GM23248 (cell line): ENCODE measurements at regions not wholly inside any gene's neighbourhood (a gene's known extent, or its start where the extent isn't known, plus 50 kb on each side); places are given as distances from the start of the nearest gene placed in this dataset.

Experiments used
- DNase-seq: peaks from one replicate; pipeline ENCODE4 v3.0.0-alpha.2; 2015
- H2AFZ ChIP-seq: fragments of 200-600 bp; sonication (generic); 2 replicates; pipeline ENCODE4 v1.6.1; 2016; ENCODE audit warnings: antibody characterized with exemption
- H3F3A ChIP-seq: fragments of 200-600 bp; sonication (generic); 2 replicates; pipeline ENCODE4 v1.6.1; 2016; ENCODE audit warnings: mild to moderate bottlenecking, antibody characterized with exemption, mixed run types; ENCODE audit not compliant: insufficient read depth
- H3K27ac ChIP-seq: fragments of 200-600 bp; sonication (generic); 2 replicates; pipeline ENCODE4 v1.5.1; 2016; ENCODE audit warnings: mild to moderate bottlenecking
- H3K27me3 ChIP-seq: fragments of 200-600 bp; sonication (generic); replicated peaks from 2 replicates; pipeline ENCODE4 v1.6.1; 2016; ENCODE audit warnings: mild to moderate bottlenecking; ENCODE audit not compliant: insufficient read depth
- H3K36me3 ChIP-seq: fragments of 200-600 bp; sonication (generic); 2 replicates; pipeline ENCODE4 v1.6.1; 2016; ENCODE audit warnings: low read depth, mild to moderate bottlenecking
- H3K4me1 ChIP-seq: fragments of 200-600 bp; sonication (generic); 2 replicates; pipeline ENCODE4 v1.6.1; 2016; ENCODE audit warnings: mild to moderate bottlenecking; ENCODE audit not compliant: insufficient read depth
- H3K4me2 ChIP-seq: fragments of 200-600 bp; sonication (generic); one replicate; pipeline ENCODE4 v1.6.1; 2016; ENCODE audit warnings: mild to moderate bottlenecking; ENCODE audit not compliant: unreplicated experiment
- H3K4me3 ChIP-seq: fragments of 200-600 bp; sonication (generic); 2 replicates; pipeline ENCODE4 v1.5.1; 2016; ENCODE audit warnings: mild to moderate bottlenecking
- H3K79me2 ChIP-seq: fragments of 200-600 bp; sonication (generic); 2 replicates; pipeline ENCODE4 v1.6.1; 2016; ENCODE audit warnings: mild to moderate bottlenecking; ENCODE audit not compliant: insufficient read depth
- H3K9ac ChIP-seq: fragments of 200-600 bp; sonication (generic); 2 replicates; pipeline ENCODE4 v1.6.1; 2016; ENCODE audit warnings: mild to moderate bottlenecking
- H3K9me2 ChIP-seq: fragments of 200-600 bp; sonication (generic); 2 replicates; pipeline ENCODE4 v1.6.1; 2016; ENCODE audit warnings: mixed run types, mild to moderate bottlenecking, moderate library complexity; ENCODE audit not compliant: insufficient read depth
- H3K9me3 ChIP-seq: fragments of 200-600 bp; sonication (generic); one replicate; pipeline ENCODE4 v1.6.1; 2017; ENCODE audit warnings: low read depth
- H4K20me1 ChIP-seq: fragments of 200-600 bp; sonication (generic); 2 replicates; pipeline ENCODE4 v1.6.0; 2016; ENCODE audit not compliant: insufficient read depth
- EZH2 ChIP-seq: fragments of 200-600 bp; sonication (generic); IDR thresholded peaks from 2 replicates; pipeline ENCODE4 v1.6.1; 2018; ENCODE audit warnings: antibody characterized with exemption, mild to moderate bottlenecking; ENCODE audit not compliant: insufficient read depth, poor library complexity, severe bottlenecking
- EZH2phosphoT487 ChIP-seq: fragments of 200-600 bp; sonication (generic); IDR thresholded peaks from 2 replicates; pipeline ENCODE4 v1.6.1; 2018; ENCODE audit warnings: antibody characterized with exemption, moderate library complexity, mild to moderate bottlenecking, low read depth; ENCODE audit not compliant: insufficient read depth
- WGBS, 2 experiments: methylation state at CpG; one replicate each; pipeline ENCODE4 v1.1.6; 2015 to 2017; ENCODE audit warnings: low lambda C conversion rate in 2 of 2, low coverage in 1 of 2; ENCODE audit errors: missing lambda C conversion rate in 2 of 2; 5-methylcytosine and 5-hydroxymethylcytosine counted together
- in situ Hi-C: fragments of 300-500 bp; cut with MboI; formaldehyde crosslinking; loops from 2 replicates; pipeline ENCODE4 v1.15.0; 2020

GRCh38 chr18:8943900-8944870 is 158.3 kb upstream of the NDUFV2 start:
- no peaks in the 10 kb centered on the region for H3K9me2 ChIP-seq
- peaks cover 65% of the 10 kb centered on the region for H3F3A ChIP-seq
- in situ Hi-C loops: no loop called here
- H2AFZ ChIP-seq: no peak overlapping the region
- peak overlapping the region; percentile 92 for H3K27ac ChIP-seq
- no peak overlapping the region for H3K4me3 ChIP-seq
- WGBS, 2 experiments: 83 to 85% methylated on average over 11 of the region's 11 CpGs
- no peaks in the 10 kb centered on the region for H3K27me3 ChIP-seq
- H3K9me3 ChIP-seq: no peaks in the 10 kb centered on the region
- H3K4me1 ChIP-seq: peaks cover 58% of the 10 kb centered on the region
- peak overlapping the region; percentile 1 for H3K4me2 ChIP-seq
- TF ChIP-seq EZH2: no peak
- no peak for TF ChIP-seq EZH2phosphoT487
- peak; percentile 81 for DNase-seq
- H3K36me3 ChIP-seq: peaks cover 6% of the 10 kb centered on the region; the same call in 1 of the 2 replicates
- no peaks in the 10 kb centered on the region for H4K20me1 ChIP-seq
- no peak overlapping the region for H3K9ac ChIP-seq
- no peaks in the 10 kb centered on the region for H3K79me2 ChIP-seq

- no peak overlapping the region for H3K4me3 ChIP-seq
- peaks cover 65% of the 10 kb centered on the region for H3K4me1 ChIP-seq
- no peaks in the 10 kb centered on the region for H3K79me2 ChIP-seq
- no peaks in the 10 kb centered on the region for H3K9me2 ChIP-seq
- H3K27me3 ChIP-seq: no peaks in the 10 kb centered on the region
- 96 to 98% methylated on average over 7 of the region's 7 CpGs for WGBS, 2 experiments
- H3K9me3 ChIP-seq: no peaks in the 10 kb centered on the region
- H3K9ac ChIP-seq: no peak overlapping the region
- H3F3A ChIP-seq: peaks cover 70% of the 10 kb centered on the region
- H3K27ac ChIP-seq: peak overlapping the region; percentile 92
- no peak overlapping the region for H2AFZ ChIP-seq
- in situ Hi-C loops: no loop called here
- TF ChIP-seq EZH2phosphoT487: no peak
- no peak for DNase-seq
- no peak overlapping the region for H3K4me2 ChIP-seq
- H4K20me1 ChIP-seq: no peaks in the 10 kb centered on the region
- H3K36me3 ChIP-seq: peaks cover 6% of the 10 kb centered on the region; the same call in 1 of the 2 replicates
These were observed 157.6 kb upstream of the NDUFV2 start for GRCh38 chr18:8944871-8945245.

GRCh38 chr18:8945514-8945913 is 157.0 kb upstream of the NDUFV2 start:
- no peaks in the 10 kb centered on the region for H3K9me2 ChIP-seq
- WGBS, 2 experiments: 46 to 50% methylated on average over 2 of the region's 2 CpGs
- H3K9me3 ChIP-seq: no peaks in the 10 kb centered on the region
- in situ Hi-C loops: no loop called here
- H3K9ac ChIP-seq: peak overlapping the region; percentile 52
- peak overlapping the region; percentile 92 for H3K27ac ChIP-seq
- no peak overlapping the region; the same call in 1 of the 2 replicates for H2AFZ ChIP-seq
- H3K36me3 ChIP-seq: peaks cover 6% of the 10 kb centered on the region; the same call in 1 of the 2 replicates
- H3K4me1 ChIP-seq: peaks cover 67% of the 10 kb centered on the region
- H3K4me2 ChIP-seq: peak overlapping the region; percentile 73
- H3K79me2 ChIP-seq: no peaks in the 10 kb centered on the region
- H3K4me3 ChIP-seq: 0 out of 2 replicates have a peak overlapping the region, but pooled peaks have one; percentile 12
- no peak for DNase-seq
- no peaks in the 10 kb centered on the region for H3K27me3 ChIP-seq
- peaks cover 70% of the 10 kb centered on the region for H3F3A ChIP-seq
- TF ChIP-seq EZH2phosphoT487 (no peak), EZH2 (no peak)
- no peaks in the 10 kb centered on the region for H4K20me1 ChIP-seq

- TF ChIP-seq EZH2phosphoT487 (no peak), EZH2 (no peak)
- Histone ChIP-seq H3K27me3 (no peaks in the 10 kb centered on the region), H3K9ac (peak overlapping the region; percentile 26; the same call in 1 of the 2 replicates), H4K20me1 (no peaks in the 10 kb centered on the region), H3K79me2 (no peaks in the 10 kb centered on the region), H3F3A (peaks cover 70% of the 10 kb centered on the region), H3K36me3 (peaks cover 6% of the 10 kb centered on the region; the same call in 1 of the 2 replicates), H3K27ac (peak overlapping the region; percentile 92), H3K9me2 (no peaks in the 10 kb centered on the region), H3K4me2 (peak overlapping the region; percentile 73), H2AFZ (no peak overlapping the region), H3K9me3 (no peaks in the 10 kb centered on the region), H3K4me3 (no peak overlapping the region), H3K4me1 (peaks cover 67% of the 10 kb centered on the region)
- peak; percentile 95 for DNase-seq
- 76 to 83% methylated on average over 5 of the region's 5 CpGs for WGBS, 2 experiments
- in situ Hi-C loops: no loop called here
These were observed 156.2 kb upstream of the NDUFV2 start for GRCh38 chr18:8946066-8946838.
